HG03139 (cell line): ENCODE measurements at regions not wholly inside any gene's neighbourhood (a gene's known extent, or its start where the extent isn't known, plus 50 kb on each side); places are given as distances from the start of the nearest gene placed in this dataset.

Experiments
- ATAC-seq: cut with Tn5 transposase; IDR thresholded peaks from one replicate; pipeline ENCODE4 v1.9.1; 2021; ENCODE audit not compliant: unreplicated experiment

DNA sequence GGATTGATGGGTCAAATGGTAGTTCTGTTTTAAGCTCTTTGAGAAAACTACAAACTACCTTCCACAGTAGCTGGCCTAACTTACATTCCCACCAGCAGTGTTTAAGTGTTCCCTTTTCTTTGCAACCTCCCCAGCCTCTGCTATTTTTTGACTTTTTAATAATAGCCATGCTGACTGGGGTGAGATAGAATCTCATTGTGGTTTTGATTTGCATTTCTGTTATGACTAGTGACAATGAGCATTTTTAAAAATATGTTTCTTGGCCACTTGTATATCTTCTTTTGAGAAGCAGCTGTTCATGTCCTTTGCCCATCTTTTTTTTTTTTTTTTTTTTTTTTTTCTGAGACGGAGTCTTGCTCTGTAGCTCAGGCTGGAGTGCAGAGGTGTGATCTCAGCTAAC is 155.2 kb upstream of the BMPER start:
- ATAC-seq: peak; percentile 70

GRCh38 chr7:33751443-33751842 is 153.9 kb upstream of the BMPER start:
- no peak for ATAC-seq

GRCh38 chr7:33753881-33754525 is 151.3 kb upstream of the BMPER start:
- ATAC-seq: no peak

GRCh38 chr7:33754933-33755928 is 150.1 kb upstream of the BMPER start:
- ATAC-seq: no peak

- ATAC-seq: no peak
These were observed 148.3 kb upstream of the BMPER start for GRCh38 chr7:33757050-33757449.

- ATAC-seq: no peak
These were observed 147.7 kb upstream of the BMPER start for GRCh38 chr7:33757563-33758165.

DNA sequence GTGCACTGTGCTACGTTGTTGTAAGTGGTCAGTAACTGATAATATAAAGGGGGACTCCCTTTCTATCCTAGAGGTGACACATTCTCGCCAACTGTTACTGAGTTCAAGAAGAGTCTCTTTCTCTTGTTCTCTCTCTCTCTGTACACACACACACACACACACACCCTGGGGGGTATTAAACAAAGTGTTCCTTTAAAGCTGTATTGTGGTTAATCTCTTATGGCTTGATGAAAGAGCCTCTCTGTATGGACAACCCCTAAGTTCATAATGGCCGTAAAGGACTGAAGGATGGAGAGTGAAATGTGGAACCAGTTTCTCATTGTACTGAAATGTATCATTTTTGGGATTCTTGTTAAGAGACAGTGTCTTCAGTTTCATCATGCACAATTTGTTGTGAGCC is 145.2 kb upstream of the BMPER start:
- no peak for ATAC-seq

- no peak for ATAC-seq
These were observed 144.5 kb upstream of the BMPER start for GRCh38 chr7:33760834-33761233.

DNA sequence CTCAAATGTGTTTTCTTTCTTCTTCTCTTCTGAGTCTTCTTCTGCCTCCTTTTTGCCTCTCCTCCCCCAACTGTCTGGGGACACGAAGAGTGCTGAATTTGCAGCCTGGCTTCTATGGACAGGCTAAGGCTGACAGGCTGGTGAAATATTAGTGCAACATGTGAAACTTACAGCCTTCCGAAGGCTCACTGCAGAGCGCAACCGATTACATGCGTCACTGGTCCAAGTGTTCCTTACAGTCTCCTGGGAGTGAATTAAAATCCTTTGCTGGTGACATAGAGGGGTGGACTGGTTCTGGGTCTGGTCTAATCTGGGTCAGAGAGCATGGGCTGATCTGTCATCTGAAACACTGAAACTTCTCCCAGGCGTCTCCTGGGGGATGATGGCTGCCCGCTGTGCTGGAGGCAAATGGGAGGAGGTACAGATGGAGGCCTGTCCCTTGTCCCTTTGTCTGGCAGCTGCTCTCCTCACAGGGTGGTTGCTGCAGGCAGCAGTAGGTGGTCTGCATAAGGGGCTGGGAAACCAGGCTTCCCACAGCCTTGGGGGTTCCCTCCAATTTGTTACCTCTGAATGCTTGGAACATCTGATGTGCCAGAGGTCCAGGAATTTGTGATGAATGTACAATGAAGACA is 143.8 kb upstream of the BMPER start:
- ATAC-seq: no peak

GRCh38 chr7:33762151-33762910 is 143.0 kb upstream of the BMPER start:
- no peak for ATAC-seq

GRCh38 chr7:33762911-33763306 is 142.4 kb upstream of the BMPER start:
- no peak for ATAC-seq

DNA sequence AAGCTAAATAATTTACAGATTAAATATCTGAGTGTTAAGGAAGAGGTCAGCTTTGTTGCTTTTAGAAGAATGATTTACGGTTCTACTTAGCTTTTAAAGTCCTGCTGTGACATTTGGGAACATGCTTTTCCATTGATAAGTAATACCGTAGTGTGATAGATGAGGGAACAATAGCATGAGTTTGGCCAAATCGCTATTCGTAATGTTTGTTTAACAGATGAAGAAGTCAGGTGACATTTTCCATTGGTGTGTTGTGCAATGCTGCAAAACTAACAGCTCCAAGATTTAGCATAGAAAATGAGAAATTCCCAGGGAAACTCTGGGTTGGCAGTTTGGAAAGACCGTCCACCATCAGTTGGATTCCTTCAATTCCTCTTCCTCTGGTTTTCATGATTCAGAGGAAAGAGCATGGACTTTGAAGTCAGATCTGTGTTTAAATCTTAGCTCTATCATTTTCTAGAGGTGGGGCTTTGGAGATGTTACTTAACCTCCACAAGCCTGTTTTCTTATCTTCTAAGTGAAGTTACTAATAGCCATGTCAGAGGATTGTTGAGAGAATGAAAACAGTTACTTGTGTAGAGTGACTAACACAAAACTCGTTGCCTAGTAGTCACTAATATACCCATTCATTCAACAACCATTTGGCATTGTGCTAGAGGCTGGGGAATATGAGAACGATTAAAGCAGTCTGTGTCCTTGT is 140.4 kb upstream of the BMPER start:
- no peak for ATAC-seq

DNA sequence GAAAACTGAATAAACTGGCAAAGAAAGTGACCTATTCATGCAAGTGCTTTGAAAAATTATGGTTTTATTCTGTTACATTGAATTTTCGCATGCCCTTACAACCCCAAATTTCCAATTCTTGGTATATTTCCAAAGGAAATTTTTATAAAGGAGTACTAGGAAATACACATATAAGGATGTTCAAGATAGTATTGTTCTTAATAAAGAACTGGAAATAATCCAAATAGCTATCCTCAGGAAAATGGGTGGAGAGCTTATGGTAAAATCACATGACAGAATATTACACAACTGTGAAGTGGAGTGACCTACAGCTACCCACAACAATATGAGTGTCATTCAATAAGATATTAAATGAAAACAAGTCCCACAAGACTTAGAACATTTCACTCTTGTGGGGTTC is 138.9 kb upstream of the BMPER start:
- no peak for ATAC-seq

DNA sequence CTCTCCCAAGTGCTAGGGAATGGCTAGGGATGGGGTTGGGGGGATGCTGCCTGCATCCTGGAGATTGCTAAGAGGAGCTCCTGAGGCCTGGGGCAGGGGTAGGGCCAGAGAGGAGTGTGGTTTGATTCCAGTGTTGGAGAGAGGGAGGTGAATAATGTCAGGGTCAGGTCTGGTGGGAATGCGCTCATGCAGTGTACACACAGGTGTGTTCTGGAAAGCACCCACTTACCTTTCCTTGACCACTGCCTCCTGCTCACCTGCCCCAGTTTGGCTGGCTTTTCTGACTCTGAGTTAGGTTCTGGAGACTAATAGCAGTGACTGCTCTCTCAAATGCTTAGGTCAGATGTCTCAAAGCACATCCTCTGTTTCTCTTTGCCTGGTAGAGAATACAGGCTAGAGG is 135.4 kb upstream of the BMPER start:
- no peak for ATAC-seq

DNA sequence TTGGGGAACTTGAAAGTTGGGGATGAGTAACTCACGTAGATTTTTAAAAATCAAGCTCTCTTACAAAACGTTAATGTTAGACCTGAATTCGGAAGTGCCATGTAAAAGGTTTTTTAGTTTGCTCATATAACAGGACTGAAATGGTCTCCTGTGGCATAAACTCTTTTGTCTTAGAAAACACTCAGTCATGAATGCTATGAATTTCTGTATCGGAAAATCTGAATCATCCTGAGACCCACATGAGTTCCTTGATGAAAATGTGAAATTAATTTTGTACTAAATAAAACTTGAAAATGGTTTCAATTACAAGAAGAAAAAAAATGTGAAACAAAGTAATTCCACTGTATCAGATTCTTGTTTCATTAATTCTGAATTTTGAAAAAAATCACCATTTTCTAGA is 134.8 kb upstream of the BMPER start:
- ATAC-seq: no peak

GRCh38 chr7:33771422-33771821 is 133.9 kb upstream of the BMPER start:
- ATAC-seq: no peak

DNA sequence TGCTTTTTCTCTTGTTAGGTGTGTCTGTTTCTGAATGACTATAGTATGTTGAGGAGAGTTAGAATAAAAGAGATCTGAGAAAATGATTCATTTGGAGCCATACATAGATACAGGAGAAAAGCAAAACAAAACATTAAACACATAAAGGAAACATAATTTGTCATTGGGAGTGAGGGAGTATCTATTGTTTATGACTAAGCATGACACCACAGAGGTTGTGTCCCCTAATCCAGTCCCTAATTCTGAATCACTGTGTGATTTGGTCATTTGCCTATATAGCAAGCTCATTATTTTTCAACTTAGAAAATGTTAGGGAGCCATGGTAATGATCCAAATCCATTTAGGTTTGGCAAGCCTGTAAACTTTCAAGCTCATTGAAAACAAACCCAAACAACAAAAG is 132.3 kb upstream of the BMPER start:
- ATAC-seq: no peak

DNA sequence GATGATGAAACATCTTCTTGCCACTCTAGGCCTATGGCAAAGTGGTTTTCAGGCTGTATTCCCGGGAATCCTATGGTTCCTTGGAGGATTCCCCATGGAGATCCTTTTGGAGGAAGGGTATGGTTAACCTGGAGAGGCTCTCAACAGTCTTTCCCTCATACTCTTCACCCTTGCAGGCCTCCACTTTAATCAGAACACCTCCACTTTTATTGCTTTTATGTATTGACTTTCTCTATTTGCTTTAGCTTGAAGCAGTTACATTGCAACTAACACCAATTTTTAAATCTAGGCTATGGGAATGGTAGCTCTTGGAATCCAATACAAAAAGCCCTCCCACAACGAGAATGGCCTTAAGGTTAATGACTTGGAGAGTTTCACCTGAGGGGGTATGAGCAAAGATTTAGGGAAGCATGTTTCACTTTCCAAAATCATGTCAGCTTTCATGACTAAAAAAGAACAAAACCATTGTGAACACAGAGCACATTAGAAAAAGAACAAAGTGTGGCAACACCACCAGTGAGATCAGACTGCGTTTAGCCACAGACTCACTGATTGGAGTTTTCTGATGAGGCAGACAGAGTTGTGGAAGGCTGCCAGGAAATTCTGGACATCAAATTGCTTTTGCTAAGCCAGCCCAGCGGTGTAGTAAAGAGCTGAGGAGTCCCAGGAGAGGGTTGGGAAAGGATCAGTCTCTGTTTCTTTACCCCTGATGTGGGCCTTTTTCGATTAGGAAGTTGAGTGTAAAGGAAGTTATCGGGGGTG is 130.4 kb upstream of the BMPER start:
- no peak for ATAC-seq

DNA sequence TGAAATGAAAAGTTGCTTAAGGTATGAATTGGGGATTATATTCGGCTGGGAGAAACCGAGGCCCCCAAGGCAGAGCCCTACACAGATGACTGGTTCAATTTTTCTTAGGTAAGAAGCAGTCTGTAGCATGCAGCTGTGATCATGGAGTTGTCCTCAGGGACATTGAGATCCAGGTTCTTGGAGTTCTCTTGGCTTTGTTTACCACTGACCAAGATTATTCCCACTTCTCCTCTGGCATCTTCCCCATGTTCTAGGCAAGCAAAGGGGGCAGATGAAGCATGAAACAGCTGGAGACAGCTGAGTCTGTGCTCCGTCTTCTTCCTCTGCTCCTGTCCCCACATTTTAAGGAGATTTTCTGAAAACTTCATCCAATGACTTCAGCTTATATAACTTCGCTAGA is 129.5 kb upstream of the BMPER start:
- no peak for ATAC-seq
